HCT116 (cell line): ENCODE measurements at regions not wholly inside any gene's neighbourhood (a gene's known extent, or its start where the extent isn't known, plus 50 kb on each side); places are given as distances from the start of the nearest gene placed in this dataset.

ENCODE experiments used
- ATAC-seq: fragments of 200-7000 bp; cut with Tn5 transposase; 2 replicates; pipeline ENCODE4 v1.9.1; 2020; ENCODE audit warnings: mild to moderate bottlenecking, moderate library complexity
- BruUV-seq: library from RNA; stranded (reverse); fragments of 400-500 nt; replicated peaks from 2 replicates; lab custom pipeline; 2021; lab: Mats Ljungman, UMichigan
- CTCF ChIA-PET: fragments of 300-600 bp; sonication (Branson Sonifier 250); formaldehyde crosslinking; loops from one replicate; lab custom pipeline; 2021; ENCODE audit warnings: antibody characterized with exemption; lab: Charles Lee
- POLR2A ChIA-PET: fragments of 300-600, 350-600 bp; sonication (Branson Sonifier 250); formaldehyde crosslinking; loops from one replicate; lab custom pipeline; 2021; ENCODE audit warnings: antibody characterized with exemption; lab: Charles Lee
- RAD21 ChIA-PET, 2 experiments: fragments of 300-600 bp; sonication (Branson Sonifier 250); formaldehyde crosslinking; loops; one replicate each; lab custom pipeline; 2023; ENCODE audit warnings: low total read pairs in 2 of 2; ENCODE audit not compliant: uncharacterized antibody in 2 of 2, unreplicated experiment in 2 of 2, low non-redundant PET in 1 of 2; lab: Charles Lee
- DNase-seq: peaks from one replicate; pipeline ENCODE4 v3.0.0-alpha.2; 2010; ENCODE audit warnings: low read depth, low spot score
- H2AFZ ChIP-seq: fragments of 200-600 bp; shearing (Covaris generic), sonication (generic); 2 replicates; pipeline ENCODE4 v1.6.1; 2017; ENCODE audit warnings: low read depth, mixed run types, mixed read lengths, antibody characterized with exemption, low read length; ENCODE audit not compliant: poor library complexity, severe bottlenecking
- H3K27ac ChIP-seq: 2 replicates; pipeline ENCODE4 v1.5.1; 2012; ENCODE audit warnings: low read depth, low read length
- H3K27me3 ChIP-seq: fragments of 200-600 bp; sonication (generic); 2 replicates; pipeline ENCODE4 v1.6.1; 2016; ENCODE audit warnings: mixed run types, low read length, mixed read lengths; ENCODE audit not compliant: insufficient read depth
- H3K36me3 ChIP-seq, 2 experiments: fragments of 200-500 bp in 1 of 2; fragments of 200-600 bp in 1 of 2; sonication (Bioruptor generic) in 1 of 2; sonication (generic) in 1 of 2; 2 replicates each; pipeline versions ENCODE4 v1.5.1 to v1.6.1; 2014 to 2016; ENCODE audit warnings: low read length in 2 of 2, inconsistent platforms in 1 of 2, mixed read lengths in 1 of 2, mixed run types in 1 of 2; ENCODE audit not compliant: insufficient read depth in 2 of 2, control insufficient read depth in 1 of 2
- H3K4me1 ChIP-seq, 2 experiments: fragments of 200-600 bp in 1 of 2; sonication (generic) in 1 of 2; 2 replicates each; pipeline versions ENCODE4 v1.5.1 to v1.6.1; 2012 to 2017; ENCODE audit warnings: low read length in 2 of 2, inconsistent platforms in 1 of 2, mild to moderate bottlenecking in 1 of 2, mixed read lengths in 1 of 2, mixed run types in 1 of 2, moderate library complexity in 1 of 2; ENCODE audit not compliant: insufficient read depth in 2 of 2, control insufficient read depth in 1 of 2
- H3K4me2 ChIP-seq: fragments of 200-600 bp; sonication (generic); 2 replicates; pipeline ENCODE4 v1.6.1; 2017; ENCODE audit warnings: mixed run types, low read length, mixed read lengths
- H3K4me3 ChIP-seq, 2 experiments: fragments of 200-600 bp in 1 of 2; sonication (generic) in 1 of 2; replicated peaks in 1 of 2; 2 replicates each; pipeline ENCODE4 v1.5.1; 2011 to 2016; ENCODE audit warnings: low read length in 2 of 2, control low read depth in 1 of 2, low read depth in 1 of 2, mild to moderate bottlenecking in 1 of 2, mixed read lengths in 1 of 2, mixed run types in 1 of 2
- H3K79me2 ChIP-seq: fragments of 200-600 bp; sonication (generic); 2 replicates; pipeline ENCODE4 v1.6.1; 2017; ENCODE audit warnings: mild to moderate bottlenecking, mixed run types, low read length, moderate library complexity, mixed read lengths; ENCODE audit not compliant: insufficient read depth
- H3K9ac ChIP-seq: fragments of 200-600 bp; sonication (generic); 2 replicates; pipeline ENCODE4 v1.6.1; 2016; ENCODE audit warnings: low read length, mixed read lengths
- H3K9me2 ChIP-seq: fragments of 200-600 bp; sonication (generic), shearing (Covaris generic); 2 replicates; pipeline ENCODE4 v1.6.1; 2017; ENCODE audit warnings: mixed run types, mild to moderate bottlenecking, moderate library complexity; ENCODE audit not compliant: insufficient read depth
- H3K9me3 ChIP-seq, 2 experiments: fragments of 200-500 bp in 1 of 2; fragments of 200-600 bp in 1 of 2; sonication (Bioruptor generic) in 1 of 2; sonication (generic) in 1 of 2; 2 replicates each; pipeline ENCODE4 v1.6.1; 2014 to 2017; ENCODE audit warnings: low read length in 2 of 2, mixed read lengths in 2 of 2, inconsistent platforms in 1 of 2, low read depth in 1 of 2, mild to moderate bottlenecking in 1 of 2, mixed run types in 1 of 2, moderate library complexity in 1 of 2; ENCODE audit not compliant: control insufficient read depth in 1 of 2, insufficient read depth in 1 of 2
- H4K20me1 ChIP-seq: fragments of 200-600 bp; sonication (generic), shearing (Covaris generic); 2 replicates; pipeline ENCODE4 v1.6.1; 2017; ENCODE audit warnings: mixed run types, mild to moderate bottlenecking, moderate library complexity; ENCODE audit not compliant: insufficient read depth
- EGR1 ChIP-seq: IDR thresholded peaks from 2 replicates; pipeline ENCODE4 v1.6.1; 2012; ENCODE audit warnings: low read depth
- EZH2 ChIP-seq: fragments of 200-600 bp; sonication (generic); IDR thresholded peaks from 2 replicates; pipeline ENCODE4 v1.6.1; 2017; ENCODE audit warnings: antibody characterized with exemption, mixed run types
- FOSL1 ChIP-seq: IDR thresholded peaks from 2 replicates; pipeline ENCODE4 v1.6.1; 2012; ENCODE audit warnings: low read depth
- JUND ChIP-seq: IDR thresholded peaks from 2 replicates; pipeline ENCODE4 v1.6.1; 2012
- REST ChIP-seq: IDR thresholded peaks from 2 replicates; pipeline ENCODE4 v1.6.1; 2012; ENCODE audit warnings: low read depth
- SRF ChIP-seq: IDR thresholded peaks from 2 replicates; pipeline ENCODE4 v1.6.1; 2012; ENCODE audit warnings: low read depth
- intact Hi-C: fragments of 100-400 bp; cut with micrococcal nuclease; formaldehyde crosslinking; loops from 2 replicates; pipeline ENCODE4 v1.10.0; 2022

GRCh38 chr1:83769594-83770318 is 229.2 kb downstream of the TTLL7 start:
- Histone ChIP-seq H3K9ac (no peak overlapping the region), H3K27ac (no peak overlapping the region), H3K9me3 (no peaks in the 10 kb centered on the region), H4K20me1 (no peaks in the 10 kb centered on the region), H2AFZ (no peak overlapping the region), H3K27me3 (peaks cover 30% of the 10 kb centered on the region), H3K9me2 (no peaks in the 10 kb centered on the region), H3K79me2 (no peaks in the 10 kb centered on the region), H3K4me3 (no peak overlapping the region), H3K4me1 (no peaks in the 10 kb centered on the region), H3K4me2 (no peak overlapping the region), H3K36me3 (no peaks in the 10 kb centered on the region)
- ATAC-seq (no peak), DNase-seq (no peak)
- ChIA-PET POLR2A (no interaction called here), CTCF (no interaction called here), RAD21 (no interaction called here)
- no TSS peak for BruUV-seq
- intact Hi-C loops: no loop called here
- TF ChIP-seq SRF (no peak), EGR1 (no peak), EZH2 (no peak)

- TF ChIP-seq REST (no peak), JUND (no peak), FOSL1 (no peak)
- Histone ChIP-seq H3K9me2 (no peaks in the 10 kb centered on the region), H3K4me3 (no peak overlapping the region), H3K4me1 (no peaks in the 10 kb centered on the region), H3K36me3 (no peaks in the 10 kb centered on the region), H3K27ac (no peak overlapping the region), H3K79me2 (no peaks in the 10 kb centered on the region), H2AFZ (no peak overlapping the region), H3K9me3 (no peaks in the 10 kb centered on the region), H3K4me2 (no peak overlapping the region), H3K9ac (no peak overlapping the region), H3K27me3 (peaks cover 28% of the 10 kb centered on the region), H4K20me1 (no peaks in the 10 kb centered on the region)
- no peak for ATAC-seq
- DNase-seq: no peak
- no TSS peak for BruUV-seq
- ChIA-PET RAD21 (no interaction called here), POLR2A (no interaction called here), CTCF (no interaction called here)
- intact Hi-C loops: no loop called here
Measured at GRCh38 chr1:83769072-83769471, 229.9 kb downstream of the TTLL7 start.
